NCI-H748 (cell line): ENCODE measurements at regions not wholly inside any gene's neighbourhood (a gene's known extent, or its start where the extent isn't known, plus 50 kb on each side); places are given as distances from the start of the nearest gene placed in this dataset.
A peak's percentile ranks its signal among the peaks of the same experiment; 100 is the strongest.
"Not testable (repeated sequence)": the region's sequence is repeated elsewhere in the genome, so short reads cannot be mapped to it uniquely, and the experiment has no call there.

Source experiments
- DNase-seq: peaks from one replicate; lab custom pipeline; 2025; ENCODE audit not compliant: unreplicated experiment; lab: John Stamatoyannopoulos, UW

GRCh38 chr4:149048451-149049143, 606.4 kb upstream of the NR3C2 start:
- no peak for DNase-seq

DNA sequence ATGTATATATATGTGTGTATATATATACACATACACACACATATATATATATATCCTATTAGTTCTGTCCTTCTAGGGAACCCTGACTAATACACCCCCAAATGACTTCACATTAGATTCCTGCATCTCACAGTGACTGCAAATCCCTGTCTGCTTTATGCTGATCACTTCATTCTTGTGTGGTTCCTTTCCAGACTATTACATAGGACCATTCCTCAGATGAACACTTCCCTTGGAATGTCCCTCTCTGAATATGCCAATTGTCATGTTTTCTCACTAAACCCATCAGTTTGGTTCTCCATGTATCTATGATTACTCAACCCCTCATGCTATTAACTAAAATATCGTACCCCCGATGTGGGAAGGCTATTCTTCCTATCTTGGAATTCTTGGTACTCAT, 605.2 kb upstream of the NR3C2 start:
- DNase-seq = no peak

- no peak for DNase-seq
These were observed 603.5 kb upstream of the NR3C2 start for GRCh38 chr4:149045731-149046130.

- not testable (repeated sequence) for DNase-seq
These were observed 597.6 kb upstream of the NR3C2 start for GRCh38 chr4:149039786-149040185.

GRCh38 chr4:149031399-149031798, 589.2 kb upstream of the NR3C2 start:
- DNase-seq = no peak

- DNase-seq = no peak
These were observed 586.9 kb upstream of the NR3C2 start for GRCh38 chr4:149029056-149029651.

- DNase-seq = no peak
These were observed 584.5 kb upstream of the NR3C2 start for GRCh38 chr4:149026696-149027095.

- DNase-seq = no peak
These were observed 575.0 kb upstream of the NR3C2 start for GRCh38 chr4:149017002-149017734.

GRCh38 chr4:149009223-149009622, 567.0 kb upstream of the NR3C2 start:
- no peak for DNase-seq

DNA sequence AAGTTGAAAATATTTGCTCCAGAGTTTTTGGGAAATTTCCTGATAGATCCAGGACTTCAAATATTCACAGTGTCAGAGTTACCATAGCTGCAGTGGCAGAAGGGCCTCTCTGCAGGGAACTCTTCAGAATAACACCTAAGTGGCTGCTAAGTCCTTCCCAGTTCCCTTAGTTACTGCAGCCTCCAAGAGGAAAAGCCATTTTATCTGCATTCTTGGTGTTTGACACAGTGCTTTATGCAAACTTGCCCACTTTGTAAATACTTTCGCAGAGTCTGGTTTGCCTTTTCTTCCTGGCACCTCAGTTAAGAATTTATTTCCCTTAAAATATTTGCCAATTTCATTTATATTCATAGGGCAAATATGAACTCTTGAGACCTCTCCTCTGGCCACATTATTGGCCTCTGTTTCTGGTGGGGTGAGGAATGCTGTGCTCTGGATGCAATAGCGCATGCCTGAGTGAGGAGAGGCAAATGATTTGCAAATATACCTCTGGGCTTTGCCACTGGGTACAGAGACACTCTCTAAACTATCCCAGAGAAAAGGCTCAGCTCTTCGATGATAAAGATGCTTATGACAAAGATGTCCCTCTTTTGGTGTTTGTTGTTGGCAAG, 566.3 kb upstream of the NR3C2 start:
- DNase-seq = no peak

DNA sequence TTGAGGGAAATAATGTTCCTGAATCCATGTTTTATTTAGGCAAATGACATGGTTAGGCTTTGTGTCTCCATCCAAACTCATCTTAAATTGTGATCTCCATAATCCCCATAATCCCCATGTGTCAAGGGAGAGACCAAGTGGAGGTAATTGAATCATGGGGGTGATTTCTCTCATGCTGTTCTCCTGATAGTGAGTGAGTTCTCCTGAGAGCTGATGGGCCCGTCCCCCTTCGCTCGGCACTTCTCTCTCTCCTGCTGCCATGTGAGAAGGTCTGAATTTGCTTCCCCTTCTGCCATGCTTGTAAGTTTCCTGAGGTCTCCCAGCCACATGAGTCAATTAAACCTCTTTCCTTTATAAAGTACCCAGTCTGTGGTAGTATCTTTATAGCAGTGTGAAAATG, 563.0 kb upstream of the NR3C2 start:
- no peak for DNase-seq

GRCh38 chr4:148999924-149000323, 557.7 kb upstream of the NR3C2 start:
- DNase-seq = no peak

GRCh38 chr4:148998719-148999118, 556.5 kb upstream of the NR3C2 start:
- DNase-seq = peak; percentile 2

GRCh38 chr4:148986951-148987350, 544.7 kb upstream of the NR3C2 start:
- DNase-seq = no peak

DNA sequence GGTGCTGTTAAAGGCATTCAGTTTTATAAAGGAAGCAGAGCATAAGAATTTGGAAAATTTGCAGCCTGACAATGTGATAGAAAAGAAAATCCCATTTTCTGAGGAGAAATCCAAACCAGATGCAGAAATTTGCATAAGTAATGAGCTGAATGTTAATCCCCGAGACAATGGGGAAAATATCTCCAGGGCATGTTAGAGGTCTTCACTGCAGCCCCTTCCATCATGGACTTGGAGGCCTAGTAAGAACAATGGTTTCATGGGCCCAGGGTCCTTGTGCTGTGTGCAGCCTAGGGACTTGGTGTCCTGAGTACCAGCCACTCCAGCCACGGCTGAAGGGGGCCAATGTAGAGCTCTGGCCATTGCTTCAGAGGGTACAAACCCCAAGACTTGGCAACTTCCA, 542.7 kb upstream of the NR3C2 start:
- DNase-seq = no peak

GRCh38 chr4:148982200-148982599, 540.0 kb upstream of the NR3C2 start:
- no peak for DNase-seq

GRCh38 chr4:148980782-148981480, 538.7 kb upstream of the NR3C2 start:
- no peak for DNase-seq

- no peak for DNase-seq
These were observed 536.1 kb upstream of the NR3C2 start for GRCh38 chr4:148978301-148978700.

DNA sequence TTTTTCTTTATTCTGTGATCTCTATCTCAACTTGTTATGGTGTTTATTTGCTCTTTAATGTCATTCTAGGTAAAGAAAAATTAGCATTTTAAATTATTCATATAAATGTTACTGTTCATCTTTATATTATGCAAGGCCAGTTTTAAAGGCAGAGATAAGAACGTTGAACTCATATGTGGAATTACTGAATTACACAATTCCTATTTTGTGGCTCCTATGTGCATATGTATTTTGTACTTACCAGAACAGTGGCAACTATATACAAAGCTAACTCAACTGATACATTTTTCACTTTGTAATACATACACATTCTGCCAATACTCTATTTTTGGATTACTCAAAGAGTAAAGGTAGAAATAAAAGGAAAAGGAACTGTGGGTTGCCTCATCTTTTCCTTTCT, 533.2 kb upstream of the NR3C2 start:
- DNase-seq = no peak

GRCh38 chr4:148965080-148965479, 522.9 kb upstream of the NR3C2 start:
- DNase-seq = no peak

GRCh38 chr4:148964456-148964855, 522.2 kb upstream of the NR3C2 start:
- DNase-seq = no peak
